ENCODE measurements at regions not wholly inside any gene's neighbourhood (a gene's known extent, or its start where the extent isn't known, plus 50 kb on each side); places are given as distances from the start of the nearest gene placed in this dataset.
"Not testable (repeated sequence)": the region's sequence is repeated elsewhere in the genome, so short reads cannot be mapped to it uniquely, and the experiment has no call there.

DNA sequence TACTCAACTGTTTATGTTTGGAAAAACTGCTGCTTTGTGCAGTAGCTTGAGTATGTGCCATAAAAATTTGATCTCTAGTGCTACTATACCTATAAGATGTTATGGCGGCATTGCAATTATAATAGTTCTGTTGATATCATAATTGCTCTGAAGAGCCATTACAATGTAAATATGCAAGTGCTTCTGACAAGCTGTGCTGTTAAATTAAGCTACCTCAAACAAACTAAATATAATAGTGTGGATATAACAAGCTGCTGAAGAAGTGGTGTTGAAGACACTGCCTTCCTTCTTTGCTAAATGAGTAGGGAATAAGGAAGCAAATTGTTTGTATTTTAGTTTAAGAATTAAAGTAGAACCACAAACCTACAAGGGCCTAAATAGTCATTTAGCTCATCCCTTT, 301.0 kb upstream of the MIS18BP1 start:
- DNase-seq (no peak), ATAC-seq (ENCODE audit: insufficient read depth, low read depth) (no peak)
- Histone ChIP-seq H3K79me2 (ENCODE audit: insufficient read depth, low read length) (no peaks in the 10 kb centered on the region), H4K20me1 (ENCODE audit: insufficient read depth, low read length) (no peaks in the 10 kb centered on the region), H3K36me3 (ENCODE audit: insufficient read depth, low read length) (no peaks in the 10 kb centered on the region), H3K27ac (ENCODE audit: low read length) (no peak overlapping the region), H3K4me3 (ENCODE audit: low read depth in 1 of 2, low read length in 2 of 2) (no peak overlapping the region), H3K9me3 (ENCODE audit: insufficient read depth, low read length, severe bottlenecking) (no peaks in the 10 kb centered on the region), H3K4me1 (ENCODE audit: insufficient read depth, low read length) (no peaks in the 10 kb centered on the region), H2AFZ (ENCODE audit: low read depth, low read length) (no peak overlapping the region), H3K4me2 (ENCODE audit: insufficient read depth, low read length) (no peak overlapping the region), H3K27me3 (ENCODE audit: insufficient read depth, low read length, poor library complexity) (no peaks in the 10 kb centered on the region), H3K9ac (ENCODE audit: low read depth, low read length) (no peak overlapping the region)
- TF ChIP-seq CTCF (IDR thresholded peaks at IDR 0.05; ENCODE audit: borderline replicate concordance, extremely low read depth, low read length, poor library complexity, severe bottlenecking) (no peak), EZH2 (IDR thresholded peaks at IDR 0.05; ENCODE audit: borderline replicate concordance, low read depth, low read length, severe bottlenecking) (no peak)

GRCh38 chr14:45551240-45551820, 298.3 kb upstream of the MIS18BP1 start:
- not testable (repeated sequence) for H3K79me2 ChIP-seq (ENCODE audit: insufficient read depth, low read length); H3K27ac ChIP-seq (ENCODE audit: low read length); H3K4me1 ChIP-seq (ENCODE audit: insufficient read depth, low read length); H4K20me1 ChIP-seq (ENCODE audit: insufficient read depth, low read length); DNase-seq; H2AFZ ChIP-seq (ENCODE audit: low read depth, low read length); H3K27me3 ChIP-seq (ENCODE audit: insufficient read depth, low read length, poor library complexity); H3K36me3 ChIP-seq (ENCODE audit: insufficient read depth, low read length); ATAC-seq (ENCODE audit: insufficient read depth, low read depth); H3K4me3 ChIP-seq (ENCODE audit: low read depth in 1 of 2, low read length in 2 of 2); H3K9me3 ChIP-seq (ENCODE audit: insufficient read depth, low read length, severe bottlenecking); H3K9ac ChIP-seq (ENCODE audit: low read depth, low read length); H3K4me2 ChIP-seq (ENCODE audit: insufficient read depth, low read length)

GRCh38 chr14:45531022-45531421, 278.0 kb upstream of the MIS18BP1 start:
- H3K4me2 ChIP-seq (ENCODE audit: insufficient read depth, low read length) = no peak overlapping the region
- H3K27me3 ChIP-seq (ENCODE audit: insufficient read depth, low read length, poor library complexity) = no peaks in the 10 kb centered on the region
- H2AFZ ChIP-seq (ENCODE audit: low read depth, low read length) = no peak overlapping the region
- no peak for TF ChIP-seq EZH2 (IDR thresholded peaks at IDR 0.05; ENCODE audit: borderline replicate concordance, low read depth, low read length, severe bottlenecking)
- TF ChIP-seq CTCF (IDR thresholded peaks at IDR 0.05; ENCODE audit: borderline replicate concordance, extremely low read depth, low read length, poor library complexity, severe bottlenecking) = no peak
- DNase-seq = no peak
- no peak overlapping the region for H3K27ac ChIP-seq (ENCODE audit: low read length)
- H3K4me1 ChIP-seq (ENCODE audit: insufficient read depth, low read length) = no peaks in the 10 kb centered on the region; the same call in 1 of the 2 replicates
- no peaks in the 10 kb centered on the region for H3K79me2 ChIP-seq (ENCODE audit: insufficient read depth, low read length)
- H4K20me1 ChIP-seq (ENCODE audit: insufficient read depth, low read length) = no peaks in the 10 kb centered on the region
- no peaks in the 10 kb centered on the region for H3K36me3 ChIP-seq (ENCODE audit: insufficient read depth, low read length)
- no peak for ATAC-seq (ENCODE audit: insufficient read depth, low read depth)
- H3K4me3 ChIP-seq (ENCODE audit: low read depth in 1 of 2, low read length in 2 of 2) = no peak overlapping the region
- H3K9ac ChIP-seq (ENCODE audit: low read depth, low read length) = no peak overlapping the region
- no peaks in the 10 kb centered on the region for H3K9me3 ChIP-seq (ENCODE audit: insufficient read depth, low read length, severe bottlenecking)

GRCh38 chr14:45526715-45527549, 273.9 kb upstream of the MIS18BP1 start:
- ATAC-seq (ENCODE audit: insufficient read depth, low read depth) = peak; percentile 73; the same call in 2 of the 3 replicates
- H3K27ac ChIP-seq (ENCODE audit: low read length) = no peak overlapping the region
- peak; percentile 24 for DNase-seq
- TF ChIP-seq EZH2 (IDR thresholded peaks at IDR 0.05; ENCODE audit: borderline replicate concordance, low read depth, low read length, severe bottlenecking) = no peak
- TF ChIP-seq CTCF (IDR thresholded peaks at IDR 0.05; ENCODE audit: borderline replicate concordance, extremely low read depth, low read length, poor library complexity, severe bottlenecking) = peak; percentile 73
- H3K36me3 ChIP-seq (ENCODE audit: insufficient read depth, low read length) = no peaks in the 10 kb centered on the region
- H3K4me3 ChIP-seq (ENCODE audit: low read depth in 1 of 2, low read length in 2 of 2) = no peak overlapping the region
- H3K4me2 ChIP-seq (ENCODE audit: insufficient read depth, low read length) = no peak overlapping the region
- no peak overlapping the region for H3K9ac ChIP-seq (ENCODE audit: low read depth, low read length)
- no peaks in the 10 kb centered on the region for H3K79me2 ChIP-seq (ENCODE audit: insufficient read depth, low read length)
- H3K9me3 ChIP-seq (ENCODE audit: insufficient read depth, low read length, severe bottlenecking) = no peaks in the 10 kb centered on the region
- no peaks in the 10 kb centered on the region for H4K20me1 ChIP-seq (ENCODE audit: insufficient read depth, low read length)
- H3K4me1 ChIP-seq (ENCODE audit: insufficient read depth, low read length) = no peaks in the 10 kb centered on the region; the same call in 1 of the 2 replicates
- peak overlapping the region; percentile 43; the same call in 1 of the 2 replicates for H2AFZ ChIP-seq (ENCODE audit: low read depth, low read length)
- H3K27me3 ChIP-seq (ENCODE audit: insufficient read depth, low read length, poor library complexity) = no peaks in the 10 kb centered on the region
